GM19025 (cell line): ENCODE measurements at regions not wholly inside any gene's neighbourhood (a gene's known extent, or its start where the extent isn't known, plus 50 kb on each side); places are given as distances from the start of the nearest gene placed in this dataset.

ENCODE experiments used
- ATAC-seq: cut with Tn5 transposase; IDR thresholded peaks from one replicate; pipeline ENCODE4 v1.9.1; 2021; ENCODE audit warnings: mild to moderate bottlenecking, low read depth, moderate library complexity; ENCODE audit not compliant: unreplicated experiment

DNA sequence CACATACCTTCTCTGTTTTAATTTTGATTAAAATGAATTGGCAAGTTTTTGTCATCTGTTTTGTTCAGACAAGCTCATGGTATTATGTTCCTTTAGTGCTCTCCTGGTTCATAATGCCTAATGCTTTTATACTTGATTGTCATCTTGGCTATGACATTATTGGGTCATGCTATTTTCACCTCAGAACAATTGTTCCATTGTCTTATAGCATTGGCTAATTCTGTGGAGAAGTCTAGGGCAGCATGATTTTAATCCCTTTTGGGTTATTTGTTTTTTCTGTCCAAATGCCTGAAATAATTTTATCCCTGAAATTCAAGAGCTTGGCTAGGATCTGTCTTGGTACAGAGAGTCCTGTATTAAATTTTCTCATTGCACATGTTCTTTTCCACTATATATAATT, 83.8 kb upstream of the CCDC85A start:
- no peak for ATAC-seq

DNA sequence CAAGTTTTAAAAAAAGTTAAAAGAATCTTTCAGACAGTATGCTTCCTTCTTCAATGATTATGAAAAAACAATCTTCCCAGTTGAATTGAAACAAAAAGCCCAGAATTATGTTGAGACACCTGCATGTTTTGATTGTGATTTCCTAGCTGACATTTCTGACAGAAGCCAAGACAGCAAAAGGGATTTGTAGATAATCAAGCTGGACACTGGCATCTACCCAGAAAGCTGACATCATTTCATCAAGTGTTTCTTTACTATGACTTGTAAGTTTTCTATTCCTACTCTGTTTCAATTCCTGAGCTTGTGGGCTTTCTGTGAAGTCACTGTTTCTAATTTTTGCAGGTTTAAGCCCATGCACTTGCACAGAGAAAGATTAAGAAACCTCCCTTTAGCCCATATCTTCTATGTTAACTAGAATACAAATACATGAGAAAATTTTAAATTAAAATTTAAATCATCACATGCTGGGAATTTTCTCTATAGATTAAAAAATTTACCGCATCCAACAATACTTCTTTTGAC, 82.9 kb upstream of the CCDC85A start:
- ATAC-seq = no peak

DNA sequence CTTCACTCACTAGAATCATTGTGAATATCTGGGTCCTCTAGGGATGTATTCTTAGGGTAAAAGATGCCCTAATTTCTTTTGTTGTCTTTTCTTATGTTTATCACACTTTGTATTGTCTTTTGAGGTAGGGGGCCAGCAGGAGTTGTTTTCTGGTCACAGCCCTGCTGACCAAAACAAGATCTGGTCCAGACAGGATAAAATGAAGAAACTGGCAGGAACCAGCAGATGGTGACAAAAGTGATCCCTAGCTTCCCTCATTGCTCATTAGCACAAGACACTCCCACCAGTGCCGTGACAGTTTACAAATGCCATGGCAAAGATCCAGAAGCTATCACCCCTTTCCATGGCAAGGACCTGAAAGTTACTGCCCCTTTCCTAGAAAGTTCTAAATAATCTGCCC, 81.7 kb upstream of the CCDC85A start:
- ATAC-seq = no peak

DNA sequence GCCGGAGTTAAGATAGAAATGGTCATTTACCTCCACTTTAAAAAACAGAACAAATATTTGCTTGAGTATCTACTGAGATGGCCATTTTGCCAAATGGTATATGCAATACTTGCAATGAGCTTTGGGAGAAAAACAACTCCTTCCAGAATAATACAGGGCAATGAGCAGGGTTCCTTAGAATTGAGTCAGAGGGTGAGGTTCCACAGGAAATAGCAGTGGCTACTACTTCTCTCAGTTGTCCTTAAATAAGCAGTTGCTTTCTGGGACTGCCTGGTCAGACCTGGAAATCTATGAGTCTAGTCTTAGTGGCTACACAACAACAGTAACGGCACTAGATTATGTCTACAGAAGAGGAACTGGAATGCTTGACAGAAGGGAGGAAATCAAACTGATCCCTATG, 80.9 kb upstream of the CCDC85A start:
- no peak for ATAC-seq

DNA sequence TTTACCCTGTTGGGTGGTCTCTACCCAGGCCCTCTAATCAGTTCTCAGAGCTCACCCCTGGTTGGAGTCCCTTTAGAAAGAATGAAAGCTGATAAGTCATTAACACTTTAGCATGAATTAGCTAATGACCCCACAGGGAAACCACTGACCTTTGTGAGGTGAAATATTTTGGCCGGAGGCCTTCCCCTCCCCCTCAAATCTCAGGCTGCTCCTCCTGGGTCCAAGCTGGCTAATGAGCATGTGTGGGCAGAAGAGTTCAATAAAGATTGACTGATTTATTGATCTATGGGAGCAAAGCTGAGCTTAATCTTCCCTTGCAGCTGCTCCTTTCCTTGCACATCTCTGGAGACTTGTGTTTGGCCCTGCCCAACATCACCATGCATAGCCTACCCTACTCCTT, 78.8 kb upstream of the CCDC85A start:
- no peak for ATAC-seq

DNA sequence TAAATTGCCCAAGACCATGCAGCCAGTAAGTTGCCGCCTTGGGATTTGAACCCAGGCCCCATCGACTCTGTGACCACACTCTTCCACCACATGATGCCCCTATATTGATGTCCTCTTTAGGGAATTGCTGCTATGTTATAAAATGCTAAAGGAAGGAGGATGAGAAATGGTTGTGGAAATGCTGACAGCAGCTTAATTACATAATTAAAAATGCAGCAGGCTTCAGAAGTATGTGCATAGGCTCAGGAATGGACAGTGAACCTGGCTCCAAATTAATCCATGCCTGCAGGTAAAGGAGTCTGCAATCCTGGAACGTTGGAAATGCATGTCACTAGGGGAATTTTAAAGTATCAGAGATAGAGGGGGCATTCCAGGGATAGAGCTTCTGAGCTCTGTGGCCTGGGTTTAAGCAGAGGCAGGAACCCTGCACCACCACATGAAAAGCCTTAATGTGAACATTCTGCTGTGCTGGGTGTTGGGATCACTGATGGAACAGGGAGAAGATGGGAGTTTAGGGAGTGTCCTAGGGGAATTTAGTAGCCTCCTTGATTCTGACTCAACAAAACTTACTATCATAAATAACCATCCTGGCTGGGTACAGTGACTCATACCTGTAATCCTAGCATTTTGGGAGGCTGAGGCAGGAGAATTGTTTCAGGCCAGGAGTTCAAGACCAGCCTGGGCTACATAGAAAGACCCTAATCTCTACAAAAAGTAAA, 76.1 kb upstream of the CCDC85A start:
- no peak for ATAC-seq

DNA sequence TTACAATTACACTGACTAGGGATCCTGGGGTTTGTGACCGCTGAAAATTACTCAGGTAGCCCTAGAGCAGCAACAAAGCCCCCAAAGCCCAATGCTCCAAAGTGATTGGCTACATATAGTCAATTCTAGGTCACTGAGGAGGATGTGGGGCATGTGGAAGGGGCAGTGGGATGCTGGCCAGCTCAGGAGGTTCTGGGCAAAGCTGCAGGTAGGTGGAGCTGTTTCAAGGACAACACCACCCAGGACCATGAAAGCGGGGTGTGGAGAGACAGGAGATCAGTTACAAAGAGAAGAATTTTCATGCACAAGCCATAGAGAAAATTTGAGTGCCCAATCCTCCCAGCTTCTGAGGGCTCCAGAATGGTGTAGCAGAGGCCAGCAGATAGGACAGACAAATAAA, 75.0 kb upstream of the CCDC85A start:
- no peak for ATAC-seq

DNA sequence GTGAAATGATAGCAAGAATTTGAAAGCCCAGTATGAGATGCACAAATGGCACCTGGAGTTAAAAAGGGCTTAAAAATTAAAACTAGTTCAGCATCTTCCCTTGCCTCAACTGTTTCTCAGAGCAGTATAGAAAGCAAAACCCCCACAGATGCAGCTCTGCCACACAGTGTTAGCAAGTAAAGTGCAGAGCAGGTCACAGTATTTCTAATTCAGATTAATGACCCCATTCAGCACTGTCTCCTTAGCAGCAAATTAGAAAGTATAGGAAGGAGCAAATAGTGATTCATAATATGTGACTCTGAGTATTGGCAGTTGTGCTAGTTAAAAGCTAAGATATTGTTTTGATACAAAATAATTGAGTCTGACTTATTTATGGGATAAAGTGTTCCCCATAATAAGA, 73.8 kb upstream of the CCDC85A start:
- no peak for ATAC-seq

DNA sequence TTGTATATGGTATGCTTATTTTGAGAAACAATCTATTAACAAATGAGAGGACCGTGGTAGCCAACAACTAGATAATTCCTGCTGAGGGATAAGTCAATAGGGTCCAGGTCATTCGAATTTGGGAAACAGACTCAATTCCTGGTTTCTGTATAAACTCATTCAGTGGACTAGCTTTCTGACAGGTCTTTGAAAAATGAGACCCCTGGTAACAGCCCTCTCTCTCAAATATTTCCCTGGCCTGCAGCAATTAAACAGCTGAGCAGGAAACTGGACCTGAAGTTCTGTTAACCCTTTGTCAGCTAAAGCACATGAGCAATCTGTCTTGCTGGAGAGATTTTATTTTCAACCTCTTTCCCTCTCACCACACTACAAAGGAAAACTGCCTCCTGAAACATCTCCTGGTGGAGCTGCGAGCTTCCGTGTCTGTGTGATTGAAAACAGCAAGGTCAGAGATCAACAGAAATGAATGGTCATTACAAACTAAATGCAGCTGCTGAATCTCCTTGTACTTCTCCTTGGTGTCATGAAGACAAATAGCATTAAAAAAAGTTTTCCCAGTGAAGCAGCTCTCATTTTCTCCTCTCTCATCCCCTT, 70.3 kb upstream of the CCDC85A start:
- no peak for ATAC-seq

DNA sequence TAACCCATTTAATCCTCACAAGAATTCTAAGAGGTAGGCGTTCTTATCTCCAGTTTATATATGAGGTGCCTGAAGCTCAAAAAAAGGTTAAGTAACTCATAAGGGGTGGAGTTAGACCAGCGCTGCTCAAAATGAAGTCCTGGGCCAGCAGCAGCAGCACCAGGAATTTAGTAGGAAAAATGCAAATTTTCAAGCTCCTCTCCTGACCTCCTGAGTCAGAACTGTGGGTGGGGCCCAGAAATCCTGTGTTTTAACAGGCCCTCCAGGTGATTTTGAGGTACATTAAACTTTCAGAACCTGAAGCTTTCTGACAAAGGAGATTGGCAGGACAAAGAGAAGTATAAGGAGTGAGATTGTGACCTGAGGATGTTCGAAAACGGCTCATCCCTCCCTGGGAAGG, 66.0 kb upstream of the CCDC85A start:
- ATAC-seq = no peak

DNA sequence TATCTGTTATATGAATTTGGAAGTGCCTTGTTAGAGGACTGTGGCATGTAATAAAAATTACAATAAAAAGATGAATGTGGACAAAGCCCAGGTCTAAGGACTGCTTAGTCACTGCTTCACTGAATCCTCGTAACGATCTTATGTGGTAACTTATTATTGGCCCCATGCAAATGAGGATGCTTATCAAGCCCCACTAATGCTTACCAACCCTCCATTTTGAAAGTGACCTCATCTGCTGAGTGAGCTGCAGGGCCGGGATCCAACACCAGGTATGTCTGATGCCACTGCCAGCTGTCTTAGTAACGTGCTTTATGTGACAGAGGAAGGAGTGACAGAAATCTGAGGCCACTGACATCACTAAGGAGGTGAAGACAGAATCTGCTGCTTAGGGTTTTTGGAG, 65.3 kb upstream of the CCDC85A start:
- no peak for ATAC-seq

DNA sequence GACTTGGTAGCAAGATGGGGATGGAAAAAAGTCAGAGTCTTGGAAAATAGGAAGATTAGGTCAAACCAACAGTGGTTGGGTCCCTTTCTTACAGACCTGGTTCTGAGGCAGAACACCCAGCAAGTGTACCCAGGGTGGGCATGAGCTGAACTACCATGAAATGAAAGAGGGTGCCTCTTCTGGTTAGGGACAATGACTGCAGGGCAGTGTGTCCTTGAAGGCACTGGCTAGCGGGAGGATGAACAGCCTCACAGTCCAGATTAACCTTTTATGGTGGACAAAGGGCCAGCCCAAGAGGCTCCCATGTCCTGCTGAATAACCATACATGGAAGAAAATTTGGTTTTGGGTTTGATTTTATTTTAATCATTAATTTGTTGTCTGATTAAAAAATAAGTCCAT, 61.8 kb upstream of the CCDC85A start:
- no peak for ATAC-seq

DNA sequence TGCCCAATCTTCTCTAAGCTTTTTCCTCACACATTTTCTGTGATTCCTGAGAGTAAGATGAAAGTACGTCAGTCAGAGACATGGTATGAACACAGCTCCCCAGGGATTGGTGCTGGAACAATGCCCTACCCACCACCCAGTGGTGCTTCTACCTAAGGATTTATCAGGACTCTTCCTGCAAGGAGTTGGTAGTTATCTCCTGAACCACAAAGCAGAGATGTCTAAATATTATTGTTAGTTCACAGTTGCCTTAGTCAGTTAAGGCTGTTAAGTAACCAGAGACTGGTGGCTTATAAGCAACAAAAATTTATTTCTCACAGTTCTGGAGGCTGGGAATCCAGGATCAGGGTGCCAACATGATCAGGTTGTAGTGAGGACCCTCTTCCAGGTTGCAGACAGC, 60.3 kb upstream of the CCDC85A start:
- ATAC-seq = no peak

DNA sequence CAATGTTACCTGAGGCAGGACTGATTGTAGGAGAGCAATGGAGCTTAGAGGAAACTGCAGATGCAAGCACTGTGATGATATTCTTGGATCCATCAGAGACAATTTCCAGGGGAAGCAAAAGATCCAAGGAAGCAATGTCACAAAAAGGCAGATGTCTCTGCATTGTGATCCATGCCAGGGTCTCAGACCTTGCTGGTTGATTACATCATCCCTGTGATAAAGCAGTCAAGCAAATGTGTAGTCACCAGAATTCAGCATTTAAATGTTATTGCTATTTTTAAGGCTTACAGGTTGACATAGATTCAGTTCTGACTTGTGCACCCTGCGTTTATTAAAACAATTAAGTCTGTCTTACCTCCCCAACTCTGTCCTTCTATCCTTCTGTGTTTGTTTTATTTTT, 56.8 kb upstream of the CCDC85A start:
- no peak for ATAC-seq

DNA sequence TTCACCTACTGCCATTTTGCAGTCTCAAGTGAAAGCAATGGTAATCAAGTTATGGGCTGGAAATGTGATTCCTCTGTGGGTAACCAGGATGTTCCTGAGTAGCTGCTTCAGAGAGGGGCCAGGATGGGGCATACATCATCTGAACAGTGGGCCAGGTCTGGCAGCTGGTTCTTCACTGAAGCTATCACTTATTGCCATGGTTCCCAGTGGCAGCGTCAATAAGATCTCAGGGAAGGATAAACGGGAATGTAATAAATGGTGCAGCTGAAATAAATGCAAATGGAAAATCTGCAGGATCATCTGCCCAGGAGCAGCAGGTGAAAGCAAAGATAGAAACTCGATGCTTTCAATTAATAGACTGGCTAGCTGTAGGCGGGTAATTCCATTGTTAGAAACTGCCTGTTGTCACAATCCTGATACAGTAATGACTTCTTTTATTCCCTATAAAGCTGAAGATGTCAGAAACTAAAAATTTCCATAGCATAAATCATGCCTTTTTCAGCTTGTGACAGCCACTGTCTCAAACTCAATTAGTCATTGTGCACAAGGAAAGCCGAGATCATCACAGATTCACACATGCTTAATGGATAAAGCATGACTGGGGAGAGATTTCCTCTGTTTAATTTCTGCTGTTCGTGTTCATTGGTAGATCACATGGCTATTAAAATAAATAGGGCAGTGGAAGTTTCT, 56.2 kb upstream of the CCDC85A start:
- ATAC-seq = no peak

DNA sequence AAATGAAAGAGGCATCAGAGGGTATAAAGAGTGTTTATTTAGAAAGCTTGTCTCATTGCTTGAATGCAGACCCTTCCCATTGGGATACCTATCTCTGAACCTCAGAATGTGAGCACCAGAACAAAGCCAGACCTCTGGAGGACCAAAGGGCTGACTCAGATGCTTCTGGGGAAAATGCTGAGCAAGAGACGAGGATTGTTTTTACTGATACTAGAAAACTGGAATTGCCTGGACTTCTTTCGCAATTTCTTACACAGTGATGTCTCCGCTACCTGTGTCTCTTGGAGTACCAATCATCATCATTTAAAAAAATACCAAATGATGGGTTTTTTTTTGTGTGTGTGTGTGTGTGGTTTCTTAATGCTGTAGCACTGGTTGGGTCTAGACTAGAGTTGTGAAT, 55.6 kb upstream of the CCDC85A start:
- no peak for ATAC-seq

DNA sequence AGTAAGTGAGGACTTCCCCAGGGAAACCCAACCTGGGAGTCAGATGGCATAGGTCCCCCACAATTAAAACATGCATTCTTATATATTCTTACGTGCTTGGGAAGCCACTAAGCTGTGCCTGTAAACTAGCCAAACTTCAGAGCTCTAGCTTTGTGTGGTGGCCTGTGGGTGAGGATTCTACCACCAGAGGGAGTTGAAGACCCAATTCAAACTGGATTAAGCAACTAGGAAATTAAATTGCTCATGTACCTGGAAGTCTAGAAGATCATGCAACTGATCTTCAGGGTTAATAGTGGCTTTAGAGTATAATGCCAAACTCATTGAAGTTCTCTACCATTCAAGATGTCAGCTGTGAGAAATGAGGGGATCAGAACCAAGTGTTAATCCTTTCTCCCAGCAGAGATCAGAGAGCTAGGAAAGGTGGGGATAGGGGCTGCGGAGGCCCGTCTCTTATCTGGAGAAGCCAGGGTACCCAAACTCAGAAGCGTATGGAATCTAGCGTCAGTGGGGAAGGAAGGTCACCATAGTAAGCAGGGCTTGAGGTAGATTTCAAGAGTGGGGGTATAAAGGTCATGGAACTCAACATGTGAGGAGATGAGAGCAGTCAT, 53.2 kb upstream of the CCDC85A start:
- no peak for ATAC-seq

DNA sequence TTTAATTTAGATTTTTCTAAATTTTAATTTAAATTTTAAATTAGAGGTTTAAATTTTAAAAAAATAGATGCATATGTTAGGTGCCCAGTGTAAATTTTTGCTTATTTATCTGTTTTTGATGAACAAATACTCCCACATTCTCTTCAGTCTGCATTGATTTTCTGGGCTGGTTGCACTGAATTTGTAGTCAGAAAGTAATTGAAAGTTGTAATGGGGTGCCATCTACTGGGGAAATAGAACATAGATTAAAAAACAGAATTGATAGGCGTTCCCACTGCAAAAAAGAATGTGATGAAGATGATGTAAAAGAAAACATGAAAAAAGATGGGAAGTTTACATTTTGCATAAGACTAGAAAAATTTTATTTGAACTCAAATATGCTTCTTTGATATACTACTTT, 51.7 kb upstream of the CCDC85A start:
- ATAC-seq = no peak

DNA sequence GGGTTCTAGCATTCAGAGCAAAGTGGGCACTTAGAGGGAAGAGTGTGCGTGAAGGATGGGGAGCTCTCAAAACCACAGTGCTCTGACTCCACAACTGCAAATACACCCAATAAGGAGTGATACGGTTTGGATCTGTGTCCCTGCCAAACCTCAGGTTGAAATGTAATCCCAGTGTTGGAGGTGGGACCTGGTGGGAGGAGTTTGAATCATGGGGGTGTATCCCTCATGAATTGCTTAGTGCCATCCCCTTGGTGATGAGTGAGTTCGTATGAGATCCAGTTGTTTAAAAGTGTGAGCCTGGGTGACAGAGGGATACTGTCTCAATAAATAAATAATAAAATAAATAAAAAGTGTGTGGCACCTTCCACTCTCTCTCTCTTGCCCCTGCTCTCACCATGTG, 50.3 kb upstream of the CCDC85A start:
- ATAC-seq = no peak

DNA sequence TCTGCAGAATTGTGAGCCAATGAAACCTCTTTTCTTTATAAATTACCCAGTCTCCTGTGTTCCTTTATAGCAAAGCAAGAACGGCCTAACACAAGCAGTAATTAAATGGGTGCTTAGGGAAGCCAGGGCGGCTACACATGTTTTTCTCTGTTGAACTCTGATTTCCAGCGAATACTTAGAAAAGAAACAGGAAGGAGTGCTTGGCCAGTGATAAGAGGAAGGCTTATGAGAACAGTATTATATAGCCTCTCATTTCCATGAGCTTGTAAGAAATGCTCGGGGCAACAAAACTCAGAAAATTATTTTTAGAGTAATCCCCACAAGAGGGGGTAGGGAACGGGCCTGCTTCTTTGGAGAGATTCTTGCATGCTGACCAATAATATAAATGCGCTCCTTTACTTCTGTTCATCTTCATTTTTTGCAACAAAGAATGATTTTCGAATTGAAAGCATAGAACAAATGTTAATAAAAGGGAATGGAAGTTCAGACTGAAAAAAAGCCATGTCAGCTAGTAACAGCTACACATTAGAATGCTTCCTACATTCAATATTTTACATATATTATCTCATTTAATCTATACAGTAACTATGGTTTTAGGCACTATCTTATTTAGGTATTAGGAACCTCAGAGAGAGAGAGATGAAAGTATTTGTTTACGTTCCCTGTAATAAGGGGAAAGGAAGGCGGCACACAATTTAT, 49.7 kb upstream of the CCDC85A start:
- no peak for ATAC-seq
